ENCODE measurements at regions not wholly inside any gene's neighbourhood (a gene's known extent, or its start where the extent isn't known, plus 50 kb on each side); places are given as distances from the start of the nearest gene placed in this dataset.

DNA sequence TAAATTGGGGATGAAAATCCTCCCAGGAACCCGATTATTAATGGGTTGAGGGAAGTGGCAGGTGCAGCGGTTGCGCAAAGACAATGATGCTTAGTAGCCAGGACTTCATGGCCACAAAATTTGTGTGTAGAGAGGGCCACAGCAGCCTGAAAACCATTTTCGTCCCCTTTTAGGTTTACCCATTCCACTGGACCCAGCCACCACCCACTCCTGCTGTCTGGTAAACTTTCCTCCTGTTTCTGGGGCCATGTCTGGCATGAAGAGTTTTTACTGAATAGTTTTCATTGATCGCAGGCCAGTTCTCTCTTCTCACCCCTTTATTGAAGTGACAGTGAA lies 69.5 kb upstream of the SYT13 start:
- peak overlapping the region; percentile 95 for H3K4me2 ChIP-seq
- DNase-seq (ENCODE audit: low spot score) = no peak
- H3K9ac ChIP-seq = peak overlapping the region; percentile 34
- H3K4me1 Mint-ChIP-seq = peaks cover 40% of the 10 kb centered on the region
- H3K9me3 ChIP-seq (ENCODE audit: low read depth) = no peaks in the 10 kb centered on the region
- H3K4me3 Mint-ChIP-seq = peak overlapping the region; percentile 87
- peaks cover 11% of the 10 kb centered on the region for H3K79me2 ChIP-seq (ENCODE audit: low read depth)
- no peak for TF ChIP-seq CTCF (IDR thresholded peaks at IDR 0.05)
- no peak for TF ChIP-seq EZH2phosphoT487 (IDR thresholded peaks at IDR 0.05)
- TF ChIP-seq EZH2 (IDR thresholded peaks at IDR 0.05) = no peak
- H3K36me3 ChIP-seq = no peaks in the 10 kb centered on the region
- H3K27ac ChIP-seq = no peak overlapping the region
- peaks cover 25% of the 10 kb centered on the region for H3K4me1 ChIP-seq
- H3K9me3 Mint-ChIP-seq = no peaks in the 10 kb centered on the region
- peak overlapping the region; percentile 14 for H3K27ac Mint-ChIP-seq
- H3K4me3 ChIP-seq = peak overlapping the region; percentile 86
- H3K36me3 Mint-ChIP-seq = no peaks in the 10 kb centered on the region
- H3F3A ChIP-seq (ENCODE audit: low read depth) = peaks cover 33% of the 10 kb centered on the region
- H2AFZ ChIP-seq (replicated peaks) = peak overlapping the region; percentile 98
- peaks cover 6% of the 10 kb centered on the region for H3K27me3 Mint-ChIP-seq (ENCODE audit: insufficient read depth, low read depth)
- H4K20me1 ChIP-seq (ENCODE audit: low read depth) = no peaks in the 10 kb centered on the region
- no peaks in the 10 kb centered on the region for H3K27me3 ChIP-seq

- Histone ChIP-seq H3K4me3 (peak overlapping the region; percentile 86), H3K79me2 (ENCODE audit: low read depth) (peaks cover 11% of the 10 kb centered on the region), H3K27me3 (no peaks in the 10 kb centered on the region), H3F3A (ENCODE audit: low read depth) (peaks cover 35% of the 10 kb centered on the region), H3K4me1 (peaks cover 25% of the 10 kb centered on the region), H3K4me2 (peak overlapping the region; percentile 95), H3K36me3 (no peaks in the 10 kb centered on the region), H3K9ac (peak overlapping the region; percentile 34), H2AFZ (replicated peaks) (peak overlapping the region; percentile 98), H4K20me1 (ENCODE audit: low read depth) (no peaks in the 10 kb centered on the region), H3K9me3 (ENCODE audit: low read depth) (no peaks in the 10 kb centered on the region), H3K27ac (no peak overlapping the region)
- Mint-ChIP-seq H3K4me3 (peak overlapping the region; percentile 87), H3K4me1 (peaks cover 40% of the 10 kb centered on the region), H3K27ac (peak overlapping the region; percentile 87), H3K36me3 (no peaks in the 10 kb centered on the region), H3K27me3 (ENCODE audit: insufficient read depth, low read depth) (peaks cover 5% of the 10 kb centered on the region), H3K9me3 (no peaks in the 10 kb centered on the region)
- no peak for TF ChIP-seq EZH2phosphoT487 (IDR thresholded peaks at IDR 0.05)
- no peak for TF ChIP-seq EZH2 (IDR thresholded peaks at IDR 0.05)
- no peak for TF ChIP-seq CTCF (IDR thresholded peaks at IDR 0.05)
- peak; percentile 94 for DNase-seq (ENCODE audit: low spot score)
Observed at GRCh38 chr11:45354976-45355705, 69.0 kb upstream of the SYT13 start.

DNA sequence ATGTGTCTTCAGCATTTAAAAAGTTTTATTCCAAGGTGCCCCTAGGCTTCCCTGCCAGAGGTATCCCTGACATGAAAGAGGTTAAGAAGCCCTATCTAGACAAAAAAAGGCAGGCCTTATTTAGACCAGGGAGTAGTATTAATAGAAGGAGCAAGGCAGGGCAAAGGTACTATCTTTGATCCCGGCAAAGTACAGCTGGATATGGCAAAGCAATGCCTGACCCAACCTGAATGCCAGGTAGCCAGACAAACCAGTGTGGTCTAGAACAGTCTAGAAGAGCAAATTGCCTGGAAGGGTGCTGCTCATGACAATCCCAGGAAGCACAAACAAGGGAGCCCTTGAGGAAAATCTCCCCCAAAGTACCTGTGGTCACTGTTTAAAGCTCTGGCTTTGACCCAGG lies 62.6 kb upstream of the SYT13 start:
- no peak overlapping the region for H3K27ac Mint-ChIP-seq
- DNase-seq (ENCODE audit: low spot score) = no peak
- Histone ChIP-seq H3K4me2 (no peak overlapping the region), H3K9me3 (ENCODE audit: low read depth) (no peaks in the 10 kb centered on the region), H4K20me1 (ENCODE audit: low read depth) (no peaks in the 10 kb centered on the region), H3K9ac (no peak overlapping the region), H3K27me3 (no peaks in the 10 kb centered on the region), H3K79me2 (ENCODE audit: low read depth) (no peaks in the 10 kb centered on the region), H3K36me3 (no peaks in the 10 kb centered on the region), H3K27ac (no peak overlapping the region), H2AFZ (replicated peaks) (no peak overlapping the region), H3K4me1 (peaks cover 34% of the 10 kb centered on the region), H3K4me3 (no peak overlapping the region), H3F3A (ENCODE audit: low read depth) (peaks cover 15% of the 10 kb centered on the region)
- H3K9me3 Mint-ChIP-seq = no peaks in the 10 kb centered on the region
- TF ChIP-seq CTCF (IDR thresholded peaks at IDR 0.05) (no peak), EZH2phosphoT487 (IDR thresholded peaks at IDR 0.05) (no peak), EZH2 (IDR thresholded peaks at IDR 0.05) (no peak)
- peaks cover 53% of the 10 kb centered on the region for H3K4me1 Mint-ChIP-seq
- no peak overlapping the region for H3K4me3 Mint-ChIP-seq
- peaks cover 3% of the 10 kb centered on the region for H3K27me3 Mint-ChIP-seq (ENCODE audit: insufficient read depth, low read depth)
- H3K36me3 Mint-ChIP-seq = no peaks in the 10 kb centered on the region

All from neural progenitor cell (in vitro differentiated cells).